Liver (tissue), 8 donors: ENCODE measurements at regions not wholly inside any gene's neighbourhood (a gene's known extent, or its start where the extent isn't known, plus 50 kb on each side); places are given as distances from the start of the nearest gene placed in this dataset.

ENCODE experiments used
- DNase-seq: peaks from one replicate; pipeline ENCODE4 v3.0.0-alpha.2; 2017; ENCODE audit warnings: low spot score
- H3K27ac ChIP-seq, 2 donors: one replicate each; pipeline ENCODE4 v1.7.0; 2013; ENCODE audit warnings: inconsistent platforms in 2 of 2, low read length in 2 of 2, control low read depth in 1 of 2, low read depth in 1 of 2, mild to moderate bottlenecking in 1 of 2
- H3K27me3 ChIP-seq, 4 donors: one replicate each; pipeline versions ENCODE4 v1.6.1 to v1.7.0; 2013; ENCODE audit warnings: low read length in 3 of 4, inconsistent platforms in 1 of 4, mild to moderate bottlenecking in 1 of 4, moderate library complexity in 1 of 4; ENCODE audit not compliant: control insufficient read depth in 4 of 4, insufficient read depth in 4 of 4
- H3K36me3 ChIP-seq, 4 donors: one replicate each; pipeline versions ENCODE4 v1.6.1 to v1.7.0; 2013; ENCODE audit warnings: low read length in 3 of 4, mild to moderate bottlenecking in 3 of 4, low read depth in 1 of 4, moderate library complexity in 1 of 4; ENCODE audit not compliant: control insufficient read depth in 4 of 4, insufficient read depth in 3 of 4
- H3K4me1 ChIP-seq, 4 donors: one replicate each; pipeline versions ENCODE4 v1.6.1 to v1.7.0; 2013; ENCODE audit warnings: low read length in 3 of 4, mild to moderate bottlenecking in 3 of 4, moderate library complexity in 1 of 4; ENCODE audit not compliant: control insufficient read depth in 4 of 4, insufficient read depth in 4 of 4
- H3K4me3 ChIP-seq, 3 donors: one replicate each; pipeline versions ENCODE4 v1.6.1 to v1.7.0; 2013; ENCODE audit warnings: low read length in 3 of 3, control low read depth in 1 of 3, low read depth in 1 of 3, mild to moderate bottlenecking in 1 of 3
- H3K9ac ChIP-seq, 2 donors: one replicate each; pipeline ENCODE4 v1.7.0; 2013; ENCODE audit warnings: low read length in 2 of 2, mild to moderate bottlenecking in 2 of 2, moderate library complexity in 2 of 2, control low read depth in 1 of 2, low read depth in 1 of 2
- H3K9me3 ChIP-seq, 4 donors: one replicate each; pipeline versions ENCODE4 v1.6.1 to v1.7.0; 2013; ENCODE audit warnings: low read length in 3 of 4; ENCODE audit not compliant: control insufficient read depth in 4 of 4
- ATF3 ChIP-seq: IDR thresholded peaks from 2 replicates; pipeline ENCODE4 v1.6.1; 2016; ENCODE audit warnings: antibody characterized with exemption
- CTCF ChIP-seq: fragments of 150-350 bp; IDR thresholded peaks from 2 replicates; pipeline ENCODE4 v1.5.1; 2017; ENCODE audit warnings: improper control_type of control experiment, low read depth, low read length; ENCODE audit not compliant: missing input control
- EGR1 ChIP-seq, 2 donors: IDR thresholded peaks; 2 replicates each; pipeline ENCODE4 v1.6.1; 2016 to 2018; ENCODE audit warnings: antibody characterized with exemption in 2 of 2, low read depth in 2 of 2
- FOXA1 ChIP-seq: IDR thresholded peaks from 2 replicates; pipeline ENCODE4 v1.6.1; 2016; ENCODE audit warnings: antibody characterized with exemption
- FOXA2 ChIP-seq: IDR thresholded peaks from 2 replicates; pipeline ENCODE4 v1.6.1; 2016; ENCODE audit warnings: antibody characterized with exemption
- GABPA ChIP-seq, 2 donors: IDR thresholded peaks in 1 of 2; conservative IDR thresholded peaks in 1 of 2; 2 replicates each; pipeline ENCODE4 v1.6.1; 2016; ENCODE audit warnings: antibody characterized with exemption in 2 of 2, mild to moderate bottlenecking in 1 of 2, moderate library complexity in 1 of 2
- HNF4A ChIP-seq, 2 donors: conservative IDR thresholded peaks; 2 replicates each; pipeline ENCODE4 v1.6.1; 2016; ENCODE audit warnings: antibody characterized with exemption in 2 of 2, mild to moderate bottlenecking in 2 of 2
- HNF4G ChIP-seq: IDR thresholded peaks from 2 replicates; pipeline ENCODE4 v1.6.1; 2016; ENCODE audit warnings: antibody characterized with exemption
- JUND ChIP-seq, 2 donors: IDR thresholded peaks; 2 replicates each; pipeline ENCODE4 v1.6.1; 2016; ENCODE audit warnings: antibody characterized with exemption in 2 of 2
- MAX ChIP-seq: IDR thresholded peaks from 2 replicates; pipeline ENCODE4 v1.6.1; 2016; ENCODE audit warnings: antibody characterized with exemption
- NR2F2 ChIP-seq: IDR thresholded peaks from 2 replicates; pipeline ENCODE4 v1.6.1; 2016; ENCODE audit warnings: antibody characterized with exemption
- RAD21 ChIP-seq, 2 donors: IDR thresholded peaks; 2 replicates each; pipeline ENCODE4 v1.6.1; 2016; ENCODE audit warnings: antibody characterized with exemption in 2 of 2, mild to moderate bottlenecking in 2 of 2
- REST ChIP-seq: IDR thresholded peaks from 2 replicates; pipeline ENCODE4 v1.6.1; 2016; ENCODE audit warnings: antibody characterized with exemption, mild to moderate bottlenecking
- RXRA ChIP-seq, 2 donors: IDR thresholded peaks; 2 replicates each; pipeline ENCODE4 v1.6.1; 2017 to 2018; ENCODE audit warnings: antibody characterized with exemption in 2 of 2, mild to moderate bottlenecking in 1 of 2
- SP1 ChIP-seq: IDR thresholded peaks from 2 replicates; pipeline ENCODE4 v1.6.1; 2018; ENCODE audit warnings: antibody characterized with exemption, mild to moderate bottlenecking
- TAF1 ChIP-seq: conservative IDR thresholded peaks from 2 replicates; pipeline ENCODE4 v1.6.1; 2016; ENCODE audit warnings: antibody characterized with exemption, mild to moderate bottlenecking
- YY1 ChIP-seq: IDR thresholded peaks from 2 replicates; pipeline ENCODE4 v1.6.1; 2016; ENCODE audit warnings: antibody characterized with exemption, mild to moderate bottlenecking
- ZBTB33 ChIP-seq: IDR thresholded peaks from 2 replicates; pipeline ENCODE4 v1.6.1; 2016; ENCODE audit warnings: antibody characterized with exemption
- WGBS: extraction: QIAGEN DNeasy Blood & Tissue Kit; methylation state at CpG from one replicate; pipeline ENCODE4 v1.1.7; 2013; 5-methylcytosine and 5-hydroxymethylcytosine counted together
- donor health status: healthy.
- donor health status: healthy.
- donor health status: healthy.
- donor health status: healthy.
- donor health status: healthy.

GRCh38 chr2:234828382-234829073 is 123.3 kb upstream of the SH3BP4 start:
- TF ChIP-seq FOXA2 (no peak), SP1 (no peak), JUND (IDR thresholded peaks at IDR 0.05) (no peak), MAX (no peak), ATF3 (no peak), EGR1 (IDR thresholded peaks at IDR 0.05; ENCODE audit: low read depth in 2 of 2) (no peak), YY1 (no peak), TAF1 (no peak), ZBTB33 (no peak), FOXA1 (no peak), HNF4G (no peak), RAD21 (IDR thresholded peaks at IDR 0.05) (no peak), GABPA (IDR thresholded peaks at IDR 0.05 in 1 of 2, conservative IDR thresholded peaks at IDR 0.05 in 1 of 2) (no peak), CTCF (no peak), HNF4A (conservative IDR thresholded peaks at IDR 0.05) (no peak), REST (no peak), NR2F2 (no peak), RXRA (IDR thresholded peaks at IDR 0.05) (no peak)
- peaks cover 0 to 16% (median 6%) of the 10 kb centered on the region in 4 donors for H3K4me1 ChIP-seq
- H3K4me3 ChIP-seq, result no peak overlapping the region
- H3K27ac ChIP-seq, result no peak overlapping the region
- H3K27me3 ChIP-seq, result no peaks in the 10 kb centered on the region
- no peaks in the 10 kb centered on the region for H3K36me3 ChIP-seq
- H3K9ac ChIP-seq, result no peak overlapping the region
- WGBS, result 94% methylated on average over 10 of the region's 10 CpGs
- no peaks in the 10 kb centered on the region for H3K9me3 ChIP-seq
- no peak for DNase-seq
